Heart left ventricle (tissue), 16 donors: ENCODE measurements at regions not wholly inside any gene's neighbourhood (a gene's known extent, or its start where the extent isn't known, plus 50 kb on each side); places are given as distances from the start of the nearest gene placed in this dataset.
"Not testable (repeated sequence)": the region's sequence is repeated elsewhere in the genome, so short reads cannot be mapped to it uniquely, and the experiment has no call there.

Source experiments
- ATAC-seq, 4 donors: fragments of 200-7000 bp; cut with Tn5 transposase; one replicate each; pipeline ENCODE4 v1.9.1; 2020 to 2022; ENCODE audit warnings: moderate library complexity in 4 of 4, mild to moderate bottlenecking in 3 of 4, moderate number of reproducible peaks in 1 of 4
- DNase-seq, 5 donors: peaks; one replicate each; pipeline ENCODE4 v3.0.0-alpha.2; 2020
- H3K27ac ChIP-seq, 12 donors: fragments of 200-600 bp; sonication (generic) in 4 of 12; one replicate each; pipeline versions ENCODE4 v1.5.0 to v1.8.0; 2016 to 2022; ENCODE audit warnings: mild to moderate bottlenecking in 2 of 12
- H3K27me3 ChIP-seq, 9 donors: fragments of 200-600 bp; sonication (generic) in 2 of 9; one replicate each; pipeline versions ENCODE4 v1.5.1 to v1.8.0; 2016 to 2022; ENCODE audit warnings: mild to moderate bottlenecking in 3 of 9
- H3K36me3 ChIP-seq, 9 donors: fragments of 200-600 bp; sonication (generic) in 2 of 9; one replicate each; pipeline versions ENCODE4 v1.5.0 to v1.8.0; 2018 to 2022; ENCODE audit warnings: mild to moderate bottlenecking in 2 of 9
- H3K4me1 ChIP-seq, 12 donors: fragments of 200-600 bp; sonication (generic) in 4 of 12; one replicate each; pipeline versions ENCODE4 v1.5.0 to v1.8.0; 2016 to 2022; ENCODE audit warnings: mild to moderate bottlenecking in 3 of 12
- H3K4me3 ChIP-seq, 12 donors: fragments of 200-600 bp; sonication (generic) in 4 of 12; one replicate each; pipeline versions ENCODE4 v1.5.0 to v1.8.0; 2017 to 2022; ENCODE audit warnings: mild to moderate bottlenecking in 9 of 12, moderate library complexity in 4 of 12
- H3K9me3 ChIP-seq, 12 donors: fragments of 200-600 bp; sonication (generic) in 4 of 12; one replicate each; pipeline versions ENCODE4 v1.5.0 to v1.8.0; 2016 to 2022; ENCODE audit warnings: mild to moderate bottlenecking in 1 of 12
- POLR2A ChIP-seq, 2 donors: fragments of 450-650 bp; IDR thresholded peaks; one replicate each; pipeline ENCODE4 v1.6.1; 2017; ENCODE audit warnings: antibody characterized with exemption in 2 of 2, mild to moderate bottlenecking in 2 of 2, moderate library complexity in 2 of 2
- WGBS, 4 donors: extraction: QIAGEN DNeasy Blood & Tissue Kit in 2 of 4; methylation state at CpG; one replicate each; pipeline versions ENCODE4 v1.1.5 to v1.1.7; 2013 to 2018; 5-methylcytosine and 5-hydroxymethylcytosine counted together
- intact Hi-C, 10 donors: fragments of 100-400 bp; cut with DNase I; formaldehyde crosslinking; loops; one replicate each; pipeline versions ENCODE4 v1.11.1 to v1.14.2; 2022
- TF ChIP-seq, protein P1 (sequence below), 12 donors: fragments of 200-600 bp; sonication (generic) in 4 of 12; IDR thresholded peaks; one replicate each; pipeline versions ENCODE4 v1.5.0 to v1.8.0; 2018 to 2022; ENCODE audit warnings: antibody characterized with exemption in 12 of 12, mild to moderate bottlenecking in 5 of 12
- donor health status: ischemic (EF 13 %, LVEDD 7.1; RV severe dilation, severe dysfunction).
- donor health status: healthy with polysubstance abuse.
- donor health status: DM: no; HTN: yes; CAD: no.
- donor health status: DM: no; HTN: no; CAD: no.
- donor health status: ischemic (EF 25% LVEDD 6.9; RV normal size, moderate dysfunction).
- donor health status: ischemic (EF 25% LVEDD 5.7; RV mildly dilated, moderate dysfunction).
- donor health status: healthy.
- donor health status: DM: yes; HTN: yes; CAD: no.
- donor health status: ischemic (EF 35%, LVEDD 5.7; RV mildly dilated, moderate dysfunction).
- donor health status: nonischemic (EF 11% LVEDD 7.7; RV severe dilation, severe dysfunction).
- donor health status: DM: yes; HTN: yes; CAD: no.
- donor health status: PGD.
- donor health status: ischemic (EF 29% LVEDD 5.4; RV normal size, mild dysfunction).
- donor health status: nonischemic (EF 23%, LVEDD 6.1; RV moderate dilation, normal function).

DNA sequence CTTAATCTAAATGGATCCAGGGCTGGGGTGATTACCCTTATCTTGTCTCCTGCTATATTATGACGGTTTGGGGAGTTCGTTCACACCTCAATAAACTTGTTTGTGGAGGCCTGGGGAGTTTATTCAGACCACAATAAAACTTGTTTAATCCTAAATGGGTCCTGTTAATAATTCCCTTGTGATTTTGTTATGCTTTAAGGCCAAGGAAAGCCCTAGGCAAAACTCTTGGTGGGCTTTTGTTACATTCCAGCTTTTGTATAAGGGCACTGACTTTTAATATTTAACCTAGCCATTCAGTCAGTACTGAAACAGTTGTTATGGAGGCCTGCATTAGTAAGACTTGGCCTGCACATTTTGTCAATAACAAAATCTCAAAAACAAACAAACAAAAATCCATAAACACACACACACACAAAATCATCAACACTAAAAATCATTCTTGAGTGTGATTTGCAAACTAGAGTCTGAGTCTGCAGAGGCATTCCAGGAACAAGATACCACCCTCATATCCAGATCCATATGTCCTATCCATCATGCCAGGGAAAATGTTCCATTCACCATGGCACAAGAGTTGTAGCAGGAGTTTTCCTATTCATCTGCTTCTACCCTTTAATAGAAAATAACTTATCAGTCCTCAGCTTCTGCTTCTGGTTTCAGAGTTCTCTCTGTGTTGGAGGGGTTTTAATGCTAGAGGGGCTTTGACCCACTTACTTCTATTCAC lies 421.7 kb downstream of the AGTPBP1 start:
- H3K36me3 ChIP-seq: no peaks in the 10 kb centered on the region
- TF ChIP-seq, protein P1, sequence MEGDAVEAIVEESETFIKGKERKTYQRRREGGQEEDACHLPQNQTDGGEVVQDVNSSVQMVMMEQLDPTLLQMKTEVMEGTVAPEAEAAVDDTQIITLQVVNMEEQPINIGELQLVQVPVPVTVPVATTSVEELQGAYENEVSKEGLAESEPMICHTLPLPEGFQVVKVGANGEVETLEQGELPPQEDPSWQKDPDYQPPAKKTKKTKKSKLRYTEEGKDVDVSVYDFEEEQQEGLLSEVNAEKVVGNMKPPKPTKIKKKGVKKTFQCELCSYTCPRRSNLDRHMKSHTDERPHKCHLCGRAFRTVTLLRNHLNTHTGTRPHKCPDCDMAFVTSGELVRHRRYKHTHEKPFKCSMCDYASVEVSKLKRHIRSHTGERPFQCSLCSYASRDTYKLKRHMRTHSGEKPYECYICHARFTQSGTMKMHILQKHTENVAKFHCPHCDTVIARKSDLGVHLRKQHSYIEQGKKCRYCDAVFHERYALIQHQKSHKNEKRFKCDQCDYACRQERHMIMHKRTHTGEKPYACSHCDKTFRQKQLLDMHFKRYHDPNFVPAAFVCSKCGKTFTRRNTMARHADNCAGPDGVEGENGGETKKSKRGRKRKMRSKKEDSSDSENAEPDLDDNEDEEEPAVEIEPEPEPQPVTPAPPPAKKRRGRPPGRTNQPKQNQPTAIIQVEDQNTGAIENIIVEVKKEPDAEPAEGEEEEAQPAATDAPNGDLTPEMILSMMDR (IDR thresholded peaks at IDR 0.05): no peak
- no peak for TF ChIP-seq POLR2A (IDR thresholded peaks at IDR 0.05)
- no peak for ATAC-seq
- DNase-seq: no peak
- H3K27ac ChIP-seq: no peak overlapping the region
- H3K27me3 ChIP-seq: no peaks in the 10 kb centered on the region
- intact Hi-C loops: no loop called here
- no peak overlapping the region for H3K4me3 ChIP-seq
- no peaks in the 10 kb centered on the region for H3K4me1 ChIP-seq
- peaks cover 0 to 10% (median 3%) of the 10 kb centered on the region in 12 donors for H3K9me3 ChIP-seq
- WGBS, 4 donors: 92 to 95% (median 94%) methylated on average over 2 of the region's 2 CpGs

DNA sequence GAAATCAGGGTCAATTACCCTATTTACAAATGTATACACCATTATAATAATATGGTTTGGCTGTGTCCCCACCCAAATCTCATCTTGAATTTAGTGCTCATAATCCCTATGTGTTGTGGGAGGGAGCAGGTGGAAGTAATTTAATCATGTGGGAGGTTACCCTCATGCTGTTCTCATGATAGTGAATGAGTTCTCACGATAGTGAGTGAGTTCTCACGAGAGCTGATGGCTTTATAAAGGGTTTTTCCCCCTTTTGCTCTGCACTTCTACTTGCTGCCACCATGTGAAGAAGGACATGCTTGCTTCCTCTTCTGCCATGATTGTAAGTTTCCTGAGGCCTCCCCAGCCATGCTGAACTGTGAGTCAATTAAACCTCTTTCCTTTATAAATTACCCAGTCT lies 426.2 kb downstream of the AGTPBP1 start:
- intact Hi-C loops, DNase-seq, H3K9me3 ChIP-seq, H3K27ac ChIP-seq, H3K27me3 ChIP-seq, H3K4me3 ChIP-seq, H3K4me1 ChIP-seq, ATAC-seq, H3K36me3 ChIP-seq: not testable (repeated sequence)
- WGBS, 4 donors: 83 to 92% (median 90%) methylated on average over 2 of the region's 2 CpGs

DNA sequence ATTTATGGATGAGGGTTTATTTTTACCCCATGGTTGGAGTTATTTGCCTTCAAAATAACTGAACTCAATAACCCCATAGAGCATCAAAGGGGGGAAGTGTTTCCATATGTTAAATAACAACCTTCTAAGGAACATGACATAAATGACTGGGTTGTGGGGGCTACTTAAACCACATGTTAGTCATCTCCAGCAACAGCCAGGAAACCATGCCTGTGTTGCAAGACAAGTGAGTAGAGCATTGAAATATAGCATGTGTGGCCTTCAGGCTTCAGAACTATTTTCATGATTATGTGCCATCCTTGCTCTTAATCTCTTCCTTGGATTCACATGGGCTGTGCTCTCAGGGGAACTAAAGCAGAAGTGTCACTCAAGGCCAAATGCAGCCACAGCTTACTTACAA lies 431.2 kb downstream of the AGTPBP1 start:
- Histone ChIP-seq H3K9me3 (peaks cover 0 to 17% (median 0%) of the 10 kb centered on the region in 12 donors), H3K27ac (no peak overlapping the region), H3K27me3 (no peaks in the 10 kb centered on the region), H3K4me3 (no peak overlapping the region), H3K36me3 (no peaks in the 10 kb centered on the region), H3K4me1 (no peaks in the 10 kb centered on the region)
- ATAC-seq: no peak
- no peak for TF ChIP-seq POLR2A (IDR thresholded peaks at IDR 0.05)
- TF ChIP-seq, protein P1 (IDR thresholded peaks at IDR 0.05): no peak
- DNase-seq: no peak
- intact Hi-C loops: no loop called here

DNA sequence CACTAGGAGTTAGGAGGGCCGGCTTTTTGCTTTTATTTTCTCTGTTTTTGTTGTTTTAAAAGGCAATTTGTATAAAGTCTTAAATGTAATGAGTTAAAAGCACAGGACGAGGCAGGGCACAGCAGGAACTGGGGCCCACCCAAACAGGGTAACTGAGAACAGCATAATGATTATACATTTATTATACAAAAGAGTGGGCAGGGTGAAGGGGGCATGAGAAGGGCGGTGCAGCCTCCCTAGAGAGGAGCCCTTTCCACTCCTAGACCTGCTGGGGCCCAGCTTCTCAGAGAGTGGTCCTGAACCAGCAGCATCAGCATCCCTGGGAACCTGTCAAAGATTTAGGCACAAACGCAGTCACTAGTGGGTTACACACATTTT lies 438.0 kb downstream of the AGTPBP1 start:
- Histone ChIP-seq H3K36me3 (no peaks in the 10 kb centered on the region), H3K4me3 (no peak overlapping the region), H3K27me3 (no peaks in the 10 kb centered on the region), H3K27ac (no peak overlapping the region), H3K9me3 (peaks cover 0 to under 1% (median 0%) of the 10 kb centered on the region in 12 donors), H3K4me1 (no peaks in the 10 kb centered on the region)
- intact Hi-C loops: no loop called here
- ATAC-seq (no peak), DNase-seq (no peak)
- WGBS, 4 donors: 65 to 81% (median 76%) methylated on average over 4 of the region's 4 CpGs
- TF ChIP-seq, protein P1 (IDR thresholded peaks at IDR 0.05): no peak
- TF ChIP-seq POLR2A (IDR thresholded peaks at IDR 0.05): no peak
